Spleen (tissue), 7 donors: ENCODE measurements at regions not wholly inside any gene's neighbourhood (a gene's known extent, or its start where the extent isn't known, plus 50 kb on each side); places are given as distances from the start of the nearest gene placed in this dataset.

ENCODE experiments used
- POLR2AphosphoS5 ChIP-seq, 3 donors: sonication (generic); formaldehyde crosslinking; IDR thresholded peaks; one replicate each; pipeline ENCODE4 v1.5.1; 2017; ENCODE audit warnings: antibody characterized with exemption in 3 of 3
- TF ChIP-seq, protein P1 (sequence below), 11 experiments: fragments of 200-600 bp in 7 of 11; fragments of 450-650 bp in 4 of 11; sonication (generic) in 4 of 11; IDR thresholded peaks in 8 of 11; conservative IDR thresholded peaks in 3 of 11; 1 replicate in 7 of 11; 2 replicates in 4 of 11; pipeline versions ENCODE4 v1.4.0 to v1.8.0; 2016 to 2021; ENCODE audit warnings: antibody characterized with exemption in 11 of 11, inconsistent platforms in 4 of 11, mild to moderate bottlenecking in 1 of 11
- donor health status: DM: no; HTN: no; CAD: no; lungs with moderate emphysema.
- donor health status: DM: no; HTN: no; CAD: no.
- donor health status: DM: no; HTN: no; CAD: no.

DNA sequence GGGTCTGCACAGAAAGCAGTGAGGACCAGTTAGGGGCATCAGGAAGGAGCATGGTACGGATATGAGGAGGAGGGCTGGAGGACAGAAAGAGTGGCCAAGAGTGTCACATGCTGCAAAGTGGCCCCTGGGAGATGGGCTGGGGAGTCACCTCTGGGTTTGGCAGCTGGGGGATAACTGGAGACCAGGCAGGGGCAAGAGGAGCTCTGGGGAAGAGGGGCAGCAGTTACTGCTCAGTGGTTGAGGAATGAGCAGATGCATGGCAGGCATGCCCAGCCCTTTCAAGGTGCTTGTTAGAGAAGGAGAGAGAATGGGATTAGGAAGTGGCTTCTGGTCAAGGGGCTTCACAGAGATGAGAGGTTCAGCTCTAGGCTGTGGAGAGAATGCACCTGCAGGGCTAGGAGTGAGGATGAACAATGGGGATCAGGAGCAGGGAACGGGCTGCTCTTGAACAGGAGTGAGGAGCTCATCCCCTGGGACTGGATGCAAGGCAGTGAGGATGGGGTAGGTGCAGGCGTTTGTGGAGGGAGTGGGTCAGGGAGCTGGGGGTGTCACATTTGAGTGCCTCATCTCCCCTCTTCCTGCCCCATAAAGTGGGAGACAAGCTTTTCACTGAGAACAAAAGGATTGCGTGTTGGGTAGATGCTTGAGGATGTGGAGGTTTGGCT, 127.5 kb downstream of the PAPOLA start:
- TF ChIP-seq, protein P1, sequence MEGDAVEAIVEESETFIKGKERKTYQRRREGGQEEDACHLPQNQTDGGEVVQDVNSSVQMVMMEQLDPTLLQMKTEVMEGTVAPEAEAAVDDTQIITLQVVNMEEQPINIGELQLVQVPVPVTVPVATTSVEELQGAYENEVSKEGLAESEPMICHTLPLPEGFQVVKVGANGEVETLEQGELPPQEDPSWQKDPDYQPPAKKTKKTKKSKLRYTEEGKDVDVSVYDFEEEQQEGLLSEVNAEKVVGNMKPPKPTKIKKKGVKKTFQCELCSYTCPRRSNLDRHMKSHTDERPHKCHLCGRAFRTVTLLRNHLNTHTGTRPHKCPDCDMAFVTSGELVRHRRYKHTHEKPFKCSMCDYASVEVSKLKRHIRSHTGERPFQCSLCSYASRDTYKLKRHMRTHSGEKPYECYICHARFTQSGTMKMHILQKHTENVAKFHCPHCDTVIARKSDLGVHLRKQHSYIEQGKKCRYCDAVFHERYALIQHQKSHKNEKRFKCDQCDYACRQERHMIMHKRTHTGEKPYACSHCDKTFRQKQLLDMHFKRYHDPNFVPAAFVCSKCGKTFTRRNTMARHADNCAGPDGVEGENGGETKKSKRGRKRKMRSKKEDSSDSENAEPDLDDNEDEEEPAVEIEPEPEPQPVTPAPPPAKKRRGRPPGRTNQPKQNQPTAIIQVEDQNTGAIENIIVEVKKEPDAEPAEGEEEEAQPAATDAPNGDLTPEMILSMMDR (IDR thresholded peaks at IDR 0.05 in 8 of 11, conservative IDR thresholded peaks at IDR 0.05 in 3 of 11) = no peak
- no peak for TF ChIP-seq POLR2AphosphoS5 (IDR thresholded peaks at IDR 0.05)
